Peyer's patch (tissue), 4 donors: ENCODE measurements at regions not wholly inside any gene's neighbourhood (a gene's known extent, or its start where the extent isn't known, plus 50 kb on each side); places are given as distances from the start of the nearest gene placed in this dataset.

Experiments used
- CTCF ChIP-seq, 6 experiments: fragments of 450-650 bp in 4 of 6; fragments of 200-600 bp in 2 of 6; sonication (generic) in 1 of 6; IDR thresholded peaks; one replicate each; pipeline ENCODE4 v1.5.1; 2017 to 2019; ENCODE audit warnings: antibody characterized with exemption in 6 of 6, mild to moderate bottlenecking in 3 of 6, moderate library complexity in 1 of 6
- POLR2A ChIP-seq, 2 donors: fragments of 450-650 bp; IDR thresholded peaks; one replicate each; pipeline ENCODE4 v1.5.1; 2017; ENCODE audit warnings: antibody characterized with exemption in 2 of 2, mild to moderate bottlenecking in 2 of 2, moderate library complexity in 2 of 2

- TF ChIP-seq CTCF (IDR thresholded peaks at IDR 0.05) (no peak), POLR2A (IDR thresholded peaks at IDR 0.05) (no peak)
These were observed 690.4 kb upstream of the NDST4 start for GRCh38 chr4:115803825-115804224.
